HFFc6 (cell line): ENCODE measurements at regions not wholly inside any gene's neighbourhood (a gene's known extent, or its start where the extent isn't known, plus 50 kb on each side); places are given as distances from the start of the nearest gene placed in this dataset.

Experiments used
- DNase-seq: peaks from one replicate; pipeline ENCODE4 v3.0.0-alpha.2; 2018
- H3K27ac Mint-ChIP-seq: 2 replicates; pipeline ENCODE4 v1.8.0; 2020; ENCODE audit warnings: mild to moderate bottlenecking, mixed read lengths
- H3K27me3 Mint-ChIP-seq: 2 replicates; pipeline ENCODE4 v1.8.0; 2021; ENCODE audit warnings: mild to moderate bottlenecking, moderate library complexity, mixed read lengths; ENCODE audit not compliant: insufficient read depth
- H3K36me3 Mint-ChIP-seq: 2 replicates; pipeline ENCODE4 v1.8.0; 2021; ENCODE audit warnings: low read depth, mixed read lengths
- H3K4me1 Mint-ChIP-seq: 2 replicates; pipeline ENCODE4 v1.8.0; 2020; ENCODE audit warnings: low read depth, mixed read lengths
- H3K4me3 Mint-ChIP-seq: 2 replicates; pipeline ENCODE4 v1.8.0; 2020; ENCODE audit warnings: mild to moderate bottlenecking, moderate library complexity, mixed read lengths
- H3K9me3 Mint-ChIP-seq: 2 replicates; pipeline ENCODE4 v1.8.0; 2020; ENCODE audit warnings: mild to moderate bottlenecking, mixed read lengths
- CTCF ChIP-seq: fragments of 200-600 bp; sonication (generic); IDR thresholded peaks from 2 replicates; pipeline ENCODE4 v1.5.0; 2021; ENCODE audit warnings: antibody characterized with exemption, mild to moderate bottlenecking

- H3K36me3 Mint-ChIP-seq, result no peaks in the 10 kb centered on the region
- H3K4me3 Mint-ChIP-seq, result no peak overlapping the region
- H3K4me1 Mint-ChIP-seq, result no peaks in the 10 kb centered on the region
These were observed 719.5 kb downstream of the SLC4A3 start for GRCh38 chr2:220346919-220347318.

GRCh38 chr2:220347626-220348025 lies 720.2 kb downstream of the SLC4A3 start:
- Mint-ChIP-seq H3K9me3 (no peaks in the 10 kb centered on the region), H3K27me3 (no peaks in the 10 kb centered on the region; the same call in 1 of the 2 replicates), H3K4me1 (no peaks in the 10 kb centered on the region), H3K27ac (no peak overlapping the region), H3K36me3 (no peaks in the 10 kb centered on the region), H3K4me3 (no peak overlapping the region)
- DNase-seq, result no peak
- TF ChIP-seq CTCF, result no peak

More at GRCh38 chr2:220346919-220347318, 719.5 kb downstream of the SLC4A3 start:
- TF ChIP-seq CTCF, result no peak
- no peaks in the 10 kb centered on the region; the same call in 1 of the 2 replicates for H3K27me3 Mint-ChIP-seq
- no peak overlapping the region for H3K27ac Mint-ChIP-seq
- DNase-seq, result no peak
- H3K9me3 Mint-ChIP-seq, result no peaks in the 10 kb centered on the region

GRCh38 chr2:220348206-220348605 lies 720.8 kb downstream of the SLC4A3 start:
- no peak overlapping the region for H3K27ac Mint-ChIP-seq
- H3K9me3 Mint-ChIP-seq, result no peaks in the 10 kb centered on the region
- no peak for DNase-seq
- H3K36me3 Mint-ChIP-seq, result no peaks in the 10 kb centered on the region
- TF ChIP-seq CTCF, result no peak
- H3K4me3 Mint-ChIP-seq, result no peak overlapping the region
- no peaks in the 10 kb centered on the region; the same call in 1 of the 2 replicates for H3K27me3 Mint-ChIP-seq
- no peaks in the 10 kb centered on the region for H3K4me1 Mint-ChIP-seq

GRCh38 chr2:220353897-220354296 lies 726.5 kb downstream of the SLC4A3 start:
- no peak overlapping the region for H3K4me3 Mint-ChIP-seq
- peaks cover 18% of the 10 kb centered on the region for H3K4me1 Mint-ChIP-seq
- DNase-seq, result peak; percentile 24
- no peak for TF ChIP-seq CTCF
- no peak overlapping the region for H3K27ac Mint-ChIP-seq
- no peaks in the 10 kb centered on the region for H3K36me3 Mint-ChIP-seq
- no peaks in the 10 kb centered on the region for H3K27me3 Mint-ChIP-seq
- H3K9me3 Mint-ChIP-seq, result no peaks in the 10 kb centered on the region

- no peak for TF ChIP-seq CTCF
These were observed 728.6 kb downstream of the SLC4A3 start for GRCh38 chr2:220356076-220356475.

GRCh38 chr2:220365023-220365422 lies 737.6 kb downstream of the SLC4A3 start:
- Mint-ChIP-seq H3K4me3 (no peak overlapping the region), H3K4me1 (peaks cover 17% of the 10 kb centered on the region), H3K36me3 (peaks cover 10% of the 10 kb centered on the region), H3K27ac (peak overlapping the region; percentile 12; the same call in 1 of the 2 replicates), H3K27me3 (no peaks in the 10 kb centered on the region), H3K9me3 (peaks cover 8% of the 10 kb centered on the region; the same call in 1 of the 2 replicates)
- TF ChIP-seq CTCF, result no peak
- peak; percentile 87 for DNase-seq

More at GRCh38 chr2:220356076-220356475, 728.6 kb downstream of the SLC4A3 start:
- H3K4me1 Mint-ChIP-seq, result peaks cover 18% of the 10 kb centered on the region
- no peaks in the 10 kb centered on the region; the same call in 1 of the 2 replicates for H3K36me3 Mint-ChIP-seq
- peaks cover 9% of the 10 kb centered on the region; the same call in 1 of the 2 replicates for H3K9me3 Mint-ChIP-seq
- DNase-seq, result no peak
- H3K4me3 Mint-ChIP-seq, result no peak overlapping the region
- no peak overlapping the region for H3K27ac Mint-ChIP-seq
- H3K27me3 Mint-ChIP-seq, result no peaks in the 10 kb centered on the region
